ENCODE measurements at regions not wholly inside any gene's neighbourhood (a gene's known extent, or its start where the extent isn't known, plus 50 kb on each side); places are given as distances from the start of the nearest gene placed in this dataset.
A peak's percentile ranks its signal among the peaks of the same experiment; 100 is the strongest.

GRCh38 chr6:40912158-40912946, 126.7 kb downstream of the UNC5CL start:
- Histone ChIP-seq H3K27me3 (ENCODE audit: control insufficient read depth in 2 of 2, insufficient read depth in 2 of 2, low read length in 2 of 2) (peaks cover 2% of the 10 kb centered on the region in 2 experiments; a peak in 3 of 5 replicates), H3K27ac (ENCODE audit: extremely low read depth, low read depth, low read length) (no peak overlapping the region), H3K4me2 (ENCODE audit: insufficient read depth, low read length) (no peak overlapping the region), H3K9me1 (ENCODE audit: control insufficient read depth, insufficient read depth, low read length) (no peaks in the 10 kb centered on the region), H3K79me2 (ENCODE audit: control insufficient read depth, insufficient read depth, low read length) (no peaks in the 10 kb centered on the region), H2AFZ (ENCODE audit: low read depth, low read length) (no peak overlapping the region), H3K4me1 (replicated peaks in 1 of 2; ENCODE audit: control insufficient read depth in 2 of 2, insufficient read depth in 2 of 2, low read length in 2 of 2) (no peaks in the 10 kb centered on the region), H3K9me3 (replicated peaks; ENCODE audit: control insufficient read depth, insufficient read depth, low read depth, low read length) (no peaks in the 10 kb centered on the region), H4K20me1 (replicated peaks; ENCODE audit: control insufficient read depth, insufficient read depth, low read length) (no peaks in the 10 kb centered on the region), H3K9ac (ENCODE audit: insufficient read depth in 1 of 2, low read depth in 2 of 2, low read length in 2 of 2) (no peak overlapping the region), H3K36me3 (ENCODE audit: control insufficient read depth, insufficient read depth, low read length) (no peaks in the 10 kb centered on the region), H3K4me3 (no peak overlapping the region)
- DNase-seq (ENCODE audit: extremely low read depth in 1 of 4, low spot score in 3 of 4) = peak; percentile 67 to 72 (median 70)
- peak; percentile 100 for ATAC-seq
- BruUV-seq (replicated peaks) = no TSS peak
- ChIA-PET CTCF (ENCODE audit: low intra/inter-chr PET ratio) (interaction anchor here (0.6 to 1.3 kb wide), 4 partner anchors 10 to 268 kb away, joined by 3 to 4 read pairs (median 3); no protein-coding TSS in a partner anchor), POLR2A (interaction anchor here (0.8 to 0.9 kb wide), 2 partner anchors 8 to 140 kb away, joined by 3 to 4 read pairs; partner anchors contain the start of gene APOBEC2)
- intact Hi-C loops (cut with micrococcal nuclease) = no loop called here
- in situ Hi-C loops (cut with MboI) = no loop called here
- WGBS (ENCODE audit: insufficient coverage, low coverage, missing lambda C conversion rate) = 0% methylated on average over 9 of the region's 9 CpGs
- FAIRE-seq = peak; percentile 83
- no peak for TF ChIP-seq SMARCA4 (IDR thresholded peaks at IDR 0.05)
- TF ChIP-seq TAF9B (IDR thresholded peaks at IDR 0.05; ENCODE audit: partially characterized antibody) = no peak
- peak; percentile 43; the same call in 1 of the 2 replicates for TF ChIP-seq ATF7 (IDR thresholded peaks at IDR 0.05)
- TF ChIP-seq ETV1 (tag; conservative IDR thresholded peaks at IDR 0.05; ENCODE audit: low read depth) = peak; percentile 32; the same call in 1 of the 2 replicates
- TF ChIP-seq TEAD4 (IDR thresholded peaks at IDR 0.05; ENCODE audit: low read length) = no peak; the same call in 1 of the 2 replicates
- no peak for TF ChIP-seq TEAD4 (CRISPR knock-in tag; IDR thresholded peaks at IDR 0.05; ENCODE audit: borderline replicate concordance)
- 0 out of 4 replicates have a peak, but pooled peaks of 1 of the 2 experiments have one; percentile 23 for TF ChIP-seq KDM1A (IDR thresholded peaks at IDR 0.05)
- no peak for TF ChIP-seq TSC22D4 (tag; IDR thresholded peaks at IDR 0.05)
- TF ChIP-seq GATA2 (CRISPR knock-in tag; IDR thresholded peaks at IDR 0.05) = peak; percentile 89
- 0 out of 2 replicates have a peak, but pooled peaks have one; percentile 27 for TF ChIP-seq RB1 (IDR thresholded peaks at IDR 0.05; ENCODE audit: low read depth)
- peak; percentile 80 to 87 (median 84) for TF ChIP-seq CTCF (IDR thresholded peaks at IDR 0.05 in 2 of 3, conservative IDR thresholded peaks at IDR 0.05 in 1 of 3; ENCODE audit: insufficient read depth in 2 of 3, low read depth in 1 of 3, low read length in 3 of 3)
- no peak for TF ChIP-seq BRD4 (IDR thresholded peaks at IDR 0.05)
- TF ChIP-seq ZNF224 (CRISPR knock-in tag; IDR thresholded peaks at IDR 0.05) = no peak
- peak in 1 of 2 experiments; percentile 66; a peak in 1 of 4 replicates for TF ChIP-seq RCOR1 (IDR thresholded peaks at IDR 0.05; ENCODE audit: borderline replicate concordance in 1 of 2, low read depth in 2 of 2, low read length in 2 of 2)
